Fibroblast of lung (primary cell): ENCODE measurements at regions not wholly inside any gene's neighbourhood (a gene's known extent, or its start where the extent isn't known, plus 50 kb on each side); places are given as distances from the start of the nearest gene placed in this dataset.

Experiments
- EZH2 ChIP-seq: IDR thresholded peaks from 2 replicates; pipeline ENCODE4 v1.5.1; 2012; ENCODE audit warnings: low read length, control low read depth, mild to moderate bottlenecking; ENCODE audit errors: missing control alignments
- TF ChIP-seq, protein P1 (sequence below), 2 donors: IDR thresholded peaks in 1 of 2; conservative IDR thresholded peaks in 1 of 2; 1 replicate in 1 of 2; 2 replicates in 1 of 2; pipeline ENCODE4 v1.5.1; 2011 to 2012; ENCODE audit warnings: low read length in 2 of 2, control low read depth in 1 of 2, inconsistent platforms in 1 of 2, low read depth in 1 of 2, mild to moderate bottlenecking in 1 of 2

DNA sequence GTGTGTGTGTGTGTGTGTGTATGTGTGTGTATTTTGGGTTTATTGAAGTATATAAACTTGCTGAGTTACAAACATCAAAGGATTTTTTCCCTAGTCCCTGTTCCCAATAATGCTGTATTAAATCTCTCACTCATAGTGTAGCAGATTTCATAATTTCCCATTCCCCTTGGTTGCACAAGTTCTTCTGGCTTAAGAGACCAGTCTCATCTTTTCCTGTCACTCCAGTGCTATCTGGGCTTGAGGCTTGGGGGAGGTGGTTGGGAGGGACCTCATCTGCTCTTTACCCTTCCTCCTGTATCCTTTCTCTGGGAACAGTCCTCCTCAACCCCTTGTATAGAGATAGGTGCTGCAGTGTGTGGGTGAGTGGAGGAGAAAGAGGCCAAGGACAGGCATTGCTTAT lies 285.4 kb upstream of the BOD1L1 start:
- TF ChIP-seq, protein P1, sequence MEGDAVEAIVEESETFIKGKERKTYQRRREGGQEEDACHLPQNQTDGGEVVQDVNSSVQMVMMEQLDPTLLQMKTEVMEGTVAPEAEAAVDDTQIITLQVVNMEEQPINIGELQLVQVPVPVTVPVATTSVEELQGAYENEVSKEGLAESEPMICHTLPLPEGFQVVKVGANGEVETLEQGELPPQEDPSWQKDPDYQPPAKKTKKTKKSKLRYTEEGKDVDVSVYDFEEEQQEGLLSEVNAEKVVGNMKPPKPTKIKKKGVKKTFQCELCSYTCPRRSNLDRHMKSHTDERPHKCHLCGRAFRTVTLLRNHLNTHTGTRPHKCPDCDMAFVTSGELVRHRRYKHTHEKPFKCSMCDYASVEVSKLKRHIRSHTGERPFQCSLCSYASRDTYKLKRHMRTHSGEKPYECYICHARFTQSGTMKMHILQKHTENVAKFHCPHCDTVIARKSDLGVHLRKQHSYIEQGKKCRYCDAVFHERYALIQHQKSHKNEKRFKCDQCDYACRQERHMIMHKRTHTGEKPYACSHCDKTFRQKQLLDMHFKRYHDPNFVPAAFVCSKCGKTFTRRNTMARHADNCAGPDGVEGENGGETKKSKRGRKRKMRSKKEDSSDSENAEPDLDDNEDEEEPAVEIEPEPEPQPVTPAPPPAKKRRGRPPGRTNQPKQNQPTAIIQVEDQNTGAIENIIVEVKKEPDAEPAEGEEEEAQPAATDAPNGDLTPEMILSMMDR (conservative IDR thresholded peaks at IDR 0.05 in 1 of 2, IDR thresholded peaks at IDR 0.05 in 1 of 2; ENCODE audit: low read depth in 1 of 2, low read length in 2 of 2): no peak
- TF ChIP-seq EZH2: no peak
